C1 segment of cervical spinal cord (tissue), 14 donors: ENCODE measurements at regions not wholly inside any gene's neighbourhood (a gene's known extent, or its start where the extent isn't known, plus 50 kb on each side); places are given as distances from the start of the nearest gene placed in this dataset.

Experiments
- DNase-seq, 14 donors: peaks; one replicate each; lab custom pipeline; 2025; lab: John Stamatoyannopoulos, UW

- no peak for DNase-seq
Observed at GRCh38 chr13:110826861-110827672, 87.8 kb downstream of the ANKRD10 start.
